OCI-LY7 (cell line): ENCODE measurements at regions not wholly inside any gene's neighbourhood (a gene's known extent, or its start where the extent isn't known, plus 50 kb on each side); places are given as distances from the start of the nearest gene placed in this dataset.

Experiments used
- BruUV-seq: library from RNA; stranded (reverse); fragments of 400-500 nt; replicated peaks from 2 replicates; lab custom pipeline; 2021; lab: Mats Ljungman, UMichigan
- CTCF ChIA-PET: fragments of 300-600 bp; sonication (Branson Sonifier 250); formaldehyde crosslinking; loops from one replicate; lab custom pipeline; 2022; ENCODE audit warnings: antibody characterized with exemption; ENCODE audit not compliant: unreplicated experiment; lab: Charles Lee
- POLR2A ChIA-PET: fragments of 300-600 bp; sonication (Branson Sonifier 250); formaldehyde crosslinking; loops from one replicate; lab custom pipeline; 2022; ENCODE audit warnings: antibody characterized with exemption; lab: Charles Lee
- DNase-seq: peaks from one replicate; pipeline ENCODE4 v3.0.0-alpha.2; 2015; ENCODE audit warnings: low spot score
- H2AFZ ChIP-seq: fragments of 200-600 bp; sonication (generic), shearing (Covaris generic); 2 replicates; pipeline ENCODE4 v1.6.1; 2014; ENCODE audit warnings: mild to moderate bottlenecking, antibody characterized with exemption, low read length, moderate library complexity
- H3K27ac ChIP-seq: fragments of 200-600 bp; sonication (generic); 2 replicates; pipeline ENCODE4 v1.5.1; 2014; ENCODE audit warnings: mixed run types, low read depth, mild to moderate bottlenecking, moderate library complexity, low read length, inconsistent platforms; ENCODE audit not compliant: poor library complexity, severe bottlenecking
- H3K36me3 ChIP-seq: fragments of 200-600 bp; sonication (generic); 2 replicates; pipeline ENCODE4 v1.6.1; 2014; ENCODE audit warnings: mild to moderate bottlenecking, antibody characterized with exemption, low read length, moderate library complexity, mixed read lengths; ENCODE audit not compliant: insufficient read depth
- H3K4me1 ChIP-seq: fragments of 200-600 bp; sonication (generic); 2 replicates; pipeline ENCODE4 v1.5.1; 2014; ENCODE audit warnings: mild to moderate bottlenecking, low read length; ENCODE audit not compliant: insufficient read depth, poor library complexity, severe bottlenecking
- H3K4me2 ChIP-seq: fragments of 200-600 bp; sonication (generic); 2 replicates; pipeline ENCODE4 v1.6.1; 2014; ENCODE audit warnings: mild to moderate bottlenecking, low read length
- H3K4me3 ChIP-seq: fragments of 200-600 bp; sonication (generic); 2 replicates; pipeline ENCODE4 v1.5.1; 2014; ENCODE audit warnings: mild to moderate bottlenecking, low read depth, low read length; ENCODE audit not compliant: poor library complexity, severe bottlenecking
- H3K79me2 ChIP-seq: fragments of 200-600 bp; sonication (generic); 2 replicates; pipeline ENCODE4 v1.6.1; 2016; ENCODE audit warnings: low read depth, mild to moderate bottlenecking, low read length, moderate library complexity, mixed read lengths; ENCODE audit not compliant: insufficient read depth
- H3K9me2 ChIP-seq: fragments of 200-600 bp; sonication (generic); 2 replicates; pipeline ENCODE4 v1.6.1; 2016; ENCODE audit warnings: mild to moderate bottlenecking, low read length, mixed read lengths; ENCODE audit not compliant: insufficient read depth
- H3K9me3 ChIP-seq: fragments of 200-600 bp; sonication (generic); 2 replicates; pipeline ENCODE4 v1.6.1; 2014; ENCODE audit warnings: mild to moderate bottlenecking, mixed run types, low read length, mixed read lengths
- H4K20me1 ChIP-seq: fragments of 200-600 bp; sonication (generic); 2 replicates; pipeline ENCODE4 v1.6.1; 2014; ENCODE audit warnings: mild to moderate bottlenecking, antibody characterized with exemption, low read length, moderate library complexity, mixed read lengths; ENCODE audit not compliant: insufficient read depth
- EZH2phosphoT487 ChIP-seq: fragments of 200-600 bp; sonication (generic); IDR thresholded peaks from 2 replicates; pipeline ENCODE4 v1.6.1; 2018; ENCODE audit warnings: low read depth, borderline replicate concordance, mild to moderate bottlenecking, mixed run types, antibody characterized with exemption, low read length, moderate library complexity, mixed read lengths
- intact Hi-C: fragments of 100-400 bp; cut with micrococcal nuclease; formaldehyde crosslinking; loops from one replicate; pipeline ENCODE4 v1.10.0; 2022; ENCODE audit not compliant: unreplicated experiment
- TF ChIP-seq, protein P1 (sequence below): fragments of 200-600 bp; sonication (generic); conservative IDR thresholded peaks from 2 replicates; pipeline ENCODE4 v1.5.1; 2014; ENCODE audit warnings: mild to moderate bottlenecking, antibody characterized with exemption, low read length, moderate library complexity, mixed read lengths

DNA sequence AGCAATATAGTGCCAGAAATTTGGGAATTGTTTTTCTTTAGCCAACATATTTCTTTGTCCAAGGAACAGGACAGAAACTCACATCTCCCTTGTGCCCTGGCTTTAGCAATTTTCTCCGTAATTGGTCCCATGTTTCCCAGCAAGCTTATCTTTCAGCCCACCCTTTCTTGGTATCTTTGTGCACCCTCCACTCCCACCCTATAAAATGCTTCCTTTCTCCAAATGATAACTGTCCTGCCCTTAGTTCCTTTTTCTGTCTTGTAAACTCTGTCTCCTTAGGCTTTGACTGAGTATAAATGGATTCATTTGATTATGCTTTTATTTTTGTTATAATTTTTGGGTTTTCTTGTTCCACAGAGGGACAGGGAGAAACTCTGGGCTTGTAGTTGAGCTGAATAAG is 442.8 kb downstream of the ATP23 start:
- H3K4me2 ChIP-seq: no peak overlapping the region
- no peak overlapping the region for H3K4me3 ChIP-seq
- intact Hi-C loops: no loop called here
- no peak for DNase-seq
- H2AFZ ChIP-seq: no peak overlapping the region
- no TSS peak for BruUV-seq
- no peaks in the 10 kb centered on the region for H3K4me1 ChIP-seq
- no peaks in the 10 kb centered on the region for H3K9me2 ChIP-seq
- no peaks in the 10 kb centered on the region for H3K79me2 ChIP-seq
- ChIA-PET POLR2A (no interaction called here), CTCF (no interaction called here)
- no peaks in the 10 kb centered on the region for H3K36me3 ChIP-seq
- no peak overlapping the region for H3K27ac ChIP-seq
- no peaks in the 10 kb centered on the region for H4K20me1 ChIP-seq
- TF ChIP-seq EZH2phosphoT487: no peak
- TF ChIP-seq, protein P1, sequence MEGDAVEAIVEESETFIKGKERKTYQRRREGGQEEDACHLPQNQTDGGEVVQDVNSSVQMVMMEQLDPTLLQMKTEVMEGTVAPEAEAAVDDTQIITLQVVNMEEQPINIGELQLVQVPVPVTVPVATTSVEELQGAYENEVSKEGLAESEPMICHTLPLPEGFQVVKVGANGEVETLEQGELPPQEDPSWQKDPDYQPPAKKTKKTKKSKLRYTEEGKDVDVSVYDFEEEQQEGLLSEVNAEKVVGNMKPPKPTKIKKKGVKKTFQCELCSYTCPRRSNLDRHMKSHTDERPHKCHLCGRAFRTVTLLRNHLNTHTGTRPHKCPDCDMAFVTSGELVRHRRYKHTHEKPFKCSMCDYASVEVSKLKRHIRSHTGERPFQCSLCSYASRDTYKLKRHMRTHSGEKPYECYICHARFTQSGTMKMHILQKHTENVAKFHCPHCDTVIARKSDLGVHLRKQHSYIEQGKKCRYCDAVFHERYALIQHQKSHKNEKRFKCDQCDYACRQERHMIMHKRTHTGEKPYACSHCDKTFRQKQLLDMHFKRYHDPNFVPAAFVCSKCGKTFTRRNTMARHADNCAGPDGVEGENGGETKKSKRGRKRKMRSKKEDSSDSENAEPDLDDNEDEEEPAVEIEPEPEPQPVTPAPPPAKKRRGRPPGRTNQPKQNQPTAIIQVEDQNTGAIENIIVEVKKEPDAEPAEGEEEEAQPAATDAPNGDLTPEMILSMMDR: no peak
- H3K9me3 ChIP-seq: no peaks in the 10 kb centered on the region

DNA sequence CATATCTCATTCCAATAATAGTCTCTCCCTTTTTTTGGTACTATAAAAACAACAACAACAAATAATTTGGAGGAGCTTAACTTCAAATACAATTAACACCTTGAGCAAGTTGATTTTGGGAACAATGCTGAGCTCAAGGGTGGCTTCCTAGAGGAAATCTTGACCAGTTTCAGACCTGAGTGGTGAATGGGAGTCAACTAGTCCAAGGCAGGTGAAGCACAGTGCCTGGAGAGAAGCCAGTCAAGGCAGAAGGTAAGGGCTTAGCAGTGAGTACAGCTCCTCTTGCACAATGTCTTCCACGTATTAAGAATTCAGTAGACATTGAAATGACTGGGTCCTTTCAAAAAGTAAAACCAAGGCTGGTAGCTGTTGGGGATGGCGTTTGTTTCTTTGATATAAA is 444.8 kb downstream of the ATP23 start:
- no peak overlapping the region for H3K4me2 ChIP-seq
- H3K36me3 ChIP-seq: no peaks in the 10 kb centered on the region
- H3K9me2 ChIP-seq: no peaks in the 10 kb centered on the region
- H2AFZ ChIP-seq: no peak overlapping the region
- DNase-seq: no peak
- POLR2A ChIA-PET: no interaction called here
- intact Hi-C loops: no loop called here
- no peaks in the 10 kb centered on the region for H3K79me2 ChIP-seq
- no peak overlapping the region for H3K27ac ChIP-seq
- no TSS peak for BruUV-seq
- no peaks in the 10 kb centered on the region for H4K20me1 ChIP-seq
- H3K4me1 ChIP-seq: no peaks in the 10 kb centered on the region
- TF ChIP-seq, protein P1: no peak
- TF ChIP-seq EZH2phosphoT487: no peak
- no peak overlapping the region for H3K4me3 ChIP-seq
- no peaks in the 10 kb centered on the region for H3K9me3 ChIP-seq
- CTCF ChIA-PET: no interaction called here

DNA sequence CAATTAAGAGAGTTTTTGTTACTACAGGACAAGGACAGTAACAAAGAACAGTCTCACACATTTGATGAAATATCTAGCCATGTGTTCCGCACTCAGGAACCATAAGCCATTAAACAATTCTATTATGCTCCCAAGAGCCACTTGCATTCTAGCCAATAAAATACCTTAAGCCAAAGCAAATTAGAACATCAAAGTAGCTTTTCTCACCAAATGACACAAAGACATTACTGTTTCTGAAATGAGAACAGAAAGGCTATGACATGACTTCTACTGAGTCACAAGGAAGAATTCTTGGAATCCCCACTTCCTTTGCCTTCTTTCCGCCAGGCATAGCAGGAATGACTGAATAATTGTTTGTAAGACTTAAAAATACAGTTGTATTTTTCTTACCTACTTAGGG is 445.8 kb downstream of the ATP23 start:
- H3K27ac ChIP-seq: no peak overlapping the region
- intact Hi-C loops: no loop called here
- no peaks in the 10 kb centered on the region for H4K20me1 ChIP-seq
- no peak overlapping the region for H3K4me3 ChIP-seq
- H3K9me2 ChIP-seq: no peaks in the 10 kb centered on the region
- no peak overlapping the region for H3K4me2 ChIP-seq
- H2AFZ ChIP-seq: no peak overlapping the region
- TF ChIP-seq, protein P1: no peak
- TF ChIP-seq EZH2phosphoT487: no peak
- H3K4me1 ChIP-seq: no peaks in the 10 kb centered on the region
- no TSS peak for BruUV-seq
- H3K79me2 ChIP-seq: no peaks in the 10 kb centered on the region
- CTCF ChIA-PET: no interaction called here
- POLR2A ChIA-PET: no interaction called here
- H3K9me3 ChIP-seq: no peaks in the 10 kb centered on the region
- no peak for DNase-seq
- no peaks in the 10 kb centered on the region for H3K36me3 ChIP-seq
